H1 (cell line): ENCODE measurements at regions not wholly inside any gene's neighbourhood (a gene's known extent, or its start where the extent isn't known, plus 50 kb on each side); places are given as distances from the start of the nearest gene placed in this dataset.

Experiments
- CTCF ChIA-PET: fragments of 300-600 bp; sonication (Branson Sonifier 250); formaldehyde crosslinking; loops from one replicate; lab custom pipeline; 2021; ENCODE audit not compliant: partially characterized antibody; lab: Charles Lee
- POLR2A ChIA-PET: fragments of 300-600 bp; sonication (Branson Sonifier 250); formaldehyde crosslinking; loops from one replicate; lab custom pipeline; 2021; ENCODE audit warnings: inconsistent platforms; ENCODE audit not compliant: partially characterized antibody; lab: Charles Lee
- DNase-seq, 2 experiments: peaks; one replicate each; pipeline versions ENCODE4 v3.0.0 to v3.0.0-alpha.2; 2010 to 2022; ENCODE audit warnings: low spot score in 2 of 2, low read depth in 1 of 2, mixed read lengths in 1 of 2
- FAIRE-seq: peaks from 2 replicates; lab custom pipeline; 2011; peaks lifted over from hg19 to GRCh38; lab: Jason Lieb, UNC
- H2AFZ ChIP-seq: 2 replicates; pipeline ENCODE4 v1.8.1; 2012; ENCODE audit warnings: low read length, inconsistent platforms
- H2AK5ac ChIP-seq: 2 replicates; pipeline ENCODE4 v1.6.1; 2013; ENCODE audit warnings: low read depth, low read length
- H2BK120ac ChIP-seq: replicated peaks from 2 replicates; pipeline ENCODE3; 2013; ENCODE audit warnings: low read depth, low read length, inconsistent platforms
- H2BK12ac ChIP-seq: 2 replicates; pipeline ENCODE4 v1.6.1; 2013; ENCODE audit warnings: low read depth, low read length
- H2BK15ac ChIP-seq: 2 replicates; pipeline ENCODE4 v1.6.1; 2013; ENCODE audit warnings: low read length
- H2BK20ac ChIP-seq: 2 replicates; pipeline ENCODE4 v1.6.1; 2013; ENCODE audit warnings: low read length
- H2BK5ac ChIP-seq: 2 replicates; pipeline ENCODE4 v1.6.1; 2013; ENCODE audit warnings: low read depth, low read length
- H3K14ac ChIP-seq: 2 replicates; pipeline ENCODE4 v1.6.1; 2013; ENCODE audit warnings: inconsistent platforms; ENCODE audit not compliant: insufficient read length
- H3K18ac ChIP-seq: 2 replicates; pipeline ENCODE4 v1.6.1; 2013; ENCODE audit warnings: low read length; ENCODE audit errors: extremely low read depth
- H3K23ac ChIP-seq: 2 replicates; pipeline ENCODE4 v1.6.1; 2013; ENCODE audit warnings: inconsistent platforms; ENCODE audit not compliant: insufficient read length
- H3K23me2 ChIP-seq: 2 replicates; pipeline ENCODE4 v1.6.1; 2013; ENCODE audit warnings: low read depth, low read length
- H3K27ac ChIP-seq: 2 replicates; pipeline ENCODE4 v1.6.1; 2011; ENCODE audit warnings: low read depth, low read length, inconsistent platforms
- H3K27me3 ChIP-seq, 4 experiments: replicated peaks in 1 of 4; 1 replicate in 1 of 4; 2 replicates in 3 of 4; pipeline versions ENCODE4 v1.6.1 to v1.8.1; 2011 to 2013; ENCODE audit warnings: low read length in 3 of 4, mild to moderate bottlenecking in 3 of 4, inconsistent platforms in 2 of 4, mixed read lengths in 2 of 4, moderate library complexity in 1 of 4; ENCODE audit not compliant: control insufficient read depth in 3 of 4, insufficient read depth in 3 of 4; ENCODE audit errors: extremely low read depth in 1 of 4
- H3K36me3 ChIP-seq, 4 experiments: 2 replicates each; pipeline versions ENCODE4 v1.6.1 to v1.8.1; 2011 to 2013; ENCODE audit warnings: mild to moderate bottlenecking in 4 of 4, low read length in 3 of 4, moderate library complexity in 2 of 4, control low read depth in 1 of 4, inconsistent platforms in 1 of 4; ENCODE audit not compliant: insufficient read depth in 4 of 4, control insufficient read depth in 2 of 4
- H3K4ac ChIP-seq: replicated peaks from 2 replicates; pipeline ENCODE3; 2013; ENCODE audit warnings: low read length, low read depth, mixed read lengths, inconsistent platforms; ENCODE audit not compliant: insufficient read length
- H3K4me1 ChIP-seq, 4 experiments: replicated peaks in 1 of 4; 1 replicate in 1 of 4; 2 replicates in 3 of 4; pipeline versions ENCODE4 v1.6.1 to v1.8.1; 2011 to 2013; ENCODE audit warnings: low read length in 3 of 4, inconsistent platforms in 2 of 4, mixed read lengths in 1 of 4; ENCODE audit not compliant: insufficient read depth in 4 of 4, control insufficient read depth in 3 of 4
- H3K4me2 ChIP-seq, 2 experiments: 2 replicates each; pipeline versions ENCODE4 v1.6.1 to v1.8.1; 2011 to 2013; ENCODE audit warnings: low read depth in 2 of 2, low read length in 2 of 2, control low read depth in 1 of 2, inconsistent platforms in 1 of 2, mild to moderate bottlenecking in 1 of 2; ENCODE audit not compliant: insufficient read depth in 1 of 2
- H3K4me3 ChIP-seq, 4 experiments: fragments of 200-600, 300-600 bp in 1 of 4; sonication (generic), shearing (Covaris generic), sonication (Bioruptor Twin) in 1 of 4; 2 replicates each; pipeline versions ENCODE4 v1.5.1 to v1.8.1; 2011 to 2016; ENCODE audit warnings: low read length in 4 of 4, low read depth in 3 of 4, control low read depth in 2 of 4, inconsistent platforms in 2 of 4, mild to moderate bottlenecking in 2 of 4, mixed read lengths in 1 of 4, moderate library complexity in 1 of 4; ENCODE audit not compliant: insufficient read depth in 2 of 4; ENCODE audit errors: extremely low read depth in 1 of 4
- H3K56ac ChIP-seq: replicated peaks from 2 replicates; pipeline ENCODE3; 2013; ENCODE audit warnings: low read depth, mild to moderate bottlenecking, mixed read lengths, low read length, inconsistent platforms; ENCODE audit not compliant: insufficient read length
- H3K79me1 ChIP-seq: 2 replicates; pipeline ENCODE4 v1.6.1; 2013; ENCODE audit warnings: low read depth, low read length, control low read depth
- H3K79me2 ChIP-seq, 2 experiments: 2 replicates each; pipeline versions ENCODE4 v1.6.1 to v1.8.1; 2012 to 2013; ENCODE audit warnings: low read length in 2 of 2, mild to moderate bottlenecking in 2 of 2, inconsistent platforms in 1 of 2; ENCODE audit not compliant: insufficient read depth in 2 of 2, control insufficient read depth in 1 of 2
- H3K9ac ChIP-seq, 4 experiments: replicated peaks in 1 of 4; 1 replicate in 1 of 4; 2 replicates in 3 of 4; pipeline versions ENCODE4 v1.6.1 to v1.8.1; 2011 to 2013; ENCODE audit warnings: low read depth in 3 of 4, low read length in 3 of 4, control low read depth in 2 of 4, mild to moderate bottlenecking in 2 of 4, moderate library complexity in 2 of 4, inconsistent platforms in 1 of 4; ENCODE audit errors: extremely low read depth in 1 of 4
- H3K9me3 ChIP-seq, 2 experiments: 2 replicates each; pipeline versions ENCODE4 v1.6.1 to v1.8.1; 2012 to 2013; ENCODE audit warnings: mild to moderate bottlenecking in 2 of 2, moderate library complexity in 2 of 2, control low read depth in 1 of 2, inconsistent platforms in 1 of 2, low read depth in 1 of 2, low read length in 1 of 2, mixed read lengths in 1 of 2; ENCODE audit not compliant: insufficient read depth in 2 of 2
- H4K20me1 ChIP-seq, 2 experiments: replicated peaks in 1 of 2; 2 replicates each; pipeline versions ENCODE3 to v1.8.1; 2011 to 2013; ENCODE audit warnings: inconsistent platforms in 2 of 2, low read length in 2 of 2, mild to moderate bottlenecking in 1 of 2; ENCODE audit not compliant: insufficient read depth in 2 of 2, control insufficient read depth in 1 of 2
- H4K5ac ChIP-seq: 2 replicates; pipeline ENCODE4 v1.6.1; 2013; ENCODE audit warnings: low read length, low read depth, mixed read lengths, inconsistent platforms; ENCODE audit not compliant: insufficient read length
- H4K8ac ChIP-seq: 2 replicates; pipeline ENCODE4 v1.8.0; 2013; ENCODE audit warnings: mild to moderate bottlenecking, moderate library complexity, low read length, inconsistent platforms; ENCODE audit not compliant: insufficient read depth; ENCODE audit errors: extremely low read depth
- H4K91ac ChIP-seq: replicated peaks from 2 replicates; pipeline ENCODE3; 2013; ENCODE audit warnings: low read length, mixed read lengths, inconsistent platforms; ENCODE audit not compliant: insufficient read length
- ASH2L ChIP-seq: fragments of 200-600, 300-600 bp; sonication (generic); IDR thresholded peaks from one replicate; pipeline ENCODE4 v1.7.1; 2017; ENCODE audit warnings: low read length
- ATF2 ChIP-seq: IDR thresholded peaks from 2 replicates; pipeline ENCODE4 v1.6.1; 2012; ENCODE audit warnings: low read length, inconsistent platforms
- CHD2 ChIP-seq: IDR thresholded peaks from 2 replicates; pipeline ENCODE4 v1.6.1; 2012; ENCODE audit warnings: low read length, improper control_type of control experiment
- EGR1 ChIP-seq: IDR thresholded peaks from 2 replicates; pipeline ENCODE4 v1.6.1; 2011; ENCODE audit warnings: low read depth, low read length, borderline replicate concordance
- EZH2 ChIP-seq: fragments of 200-600 bp; sonication (generic); IDR thresholded peaks from 2 replicates; pipeline ENCODE4 v1.7.1; 2012; ENCODE audit warnings: low read depth, mild to moderate bottlenecking, moderate library complexity, low read length, inconsistent platforms; ENCODE audit not compliant: severe bottlenecking
- FOSL1 ChIP-seq: IDR thresholded peaks from 2 replicates; pipeline ENCODE4 v1.6.1; 2011; ENCODE audit warnings: mild to moderate bottlenecking, low read depth, low read length, moderate library complexity; ENCODE audit not compliant: insufficient read depth
- GTF2F1 ChIP-seq: IDR thresholded peaks from 2 replicates; pipeline ENCODE4 v1.6.1; 2012; ENCODE audit warnings: low read depth, low read length, improper control_type of control experiment, borderline replicate concordance
- KDM4A ChIP-seq: IDR thresholded peaks from one replicate; pipeline ENCODE4 v1.7.1; 2012; ENCODE audit warnings: low read depth, mild to moderate bottlenecking, moderate library complexity, low read length, inconsistent platforms; ENCODE audit not compliant: severe bottlenecking
- NANOG ChIP-seq: IDR thresholded peaks from 2 replicates; pipeline ENCODE4 v1.6.1; 2011; ENCODE audit warnings: low read length, low read depth, mild to moderate bottlenecking, inconsistent platforms; ENCODE audit not compliant: insufficient read depth, poor library complexity, severe bottlenecking
- NRF1 ChIP-seq: IDR thresholded peaks from 2 replicates; pipeline ENCODE4 v1.6.1; 2011; ENCODE audit warnings: mild to moderate bottlenecking, low read depth, low read length, improper control_type of control experiment
- RBBP5 ChIP-seq: IDR thresholded peaks from 2 replicates; pipeline ENCODE4 v1.7.1; 2012; ENCODE audit warnings: low read depth, mild to moderate bottlenecking, inconsistent platforms, low read length, moderate library complexity, borderline replicate concordance
- TAF1 ChIP-seq: IDR thresholded peaks from 2 replicates; pipeline ENCODE4 v1.6.1; 2011; ENCODE audit warnings: mild to moderate bottlenecking, low read depth, low read length
- TAF7 ChIP-seq: optimal IDR thresholded peaks from 2 replicates; pipeline ENCODE3; 2011; ENCODE audit warnings: low read depth, mild to moderate bottlenecking, inconsistent platforms, low read length, moderate library complexity, borderline replicate concordance
- TBP ChIP-seq: IDR thresholded peaks from 2 replicates; pipeline ENCODE4 v1.6.1; 2011; ENCODE audit warnings: low read depth, low read length, improper control_type of control experiment
- YY1 ChIP-seq: IDR thresholded peaks from 2 replicates; pipeline ENCODE4 v1.6.1; 2011; ENCODE audit warnings: low read depth, mild to moderate bottlenecking, low read length

DNA sequence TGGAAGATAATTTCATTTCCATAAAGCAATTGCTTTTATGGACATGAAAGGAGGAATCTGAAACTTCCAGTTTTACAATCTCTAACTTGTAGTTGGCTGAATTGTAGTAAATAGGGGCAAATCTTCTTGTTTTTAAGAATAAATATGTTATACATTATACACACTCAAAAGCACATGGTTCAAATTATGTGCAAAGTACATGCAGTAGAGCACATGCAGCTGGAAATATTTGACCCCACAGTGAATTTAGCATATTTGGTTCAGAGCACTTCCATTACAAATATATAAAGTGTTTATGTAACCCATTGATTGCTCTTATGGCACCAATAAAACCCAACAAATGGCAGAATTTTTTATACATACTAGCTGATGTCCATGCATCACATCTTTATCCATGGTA is 180.5 kb downstream of the IRS2 start:
- H2BK15ac ChIP-seq, result no peak overlapping the region
- no peak overlapping the region for H3K23ac ChIP-seq
- H2AFZ ChIP-seq, result no peak overlapping the region
- no peak overlapping the region for H2BK20ac ChIP-seq
- H4K91ac ChIP-seq, result no peak overlapping the region
- H3K56ac ChIP-seq, result no peak overlapping the region
- no peak overlapping the region for H2BK5ac ChIP-seq
- FAIRE-seq, result no peak
- no peak overlapping the region for H3K27ac ChIP-seq
- no peak for DNase-seq
- H3K14ac ChIP-seq, result no peak overlapping the region
- POLR2A ChIA-PET, result no interaction called here
- H3K9ac ChIP-seq, result no peak overlapping the region
- H3K27me3 ChIP-seq, result no peaks in the 10 kb centered on the region
- H3K79me1 ChIP-seq, result no peaks in the 10 kb centered on the region
- H3K4me3 ChIP-seq, result no peak overlapping the region
- no peaks in the 10 kb centered on the region for H4K20me1 ChIP-seq
- H3K9me3 ChIP-seq, result no peaks in the 10 kb centered on the region
- no peak overlapping the region for H3K4me2 ChIP-seq
- no peaks in the 10 kb centered on the region for H3K36me3 ChIP-seq
- H3K23me2 ChIP-seq, result no peaks in the 10 kb centered on the region
- no peak overlapping the region for H4K5ac ChIP-seq
- H4K8ac ChIP-seq, result no peak overlapping the region
- H2AK5ac ChIP-seq, result no peak overlapping the region
- no peaks in the 10 kb centered on the region; a peak in 1 of 7 replicates for H3K4me1 ChIP-seq
- H3K4ac ChIP-seq, result no peak overlapping the region
- H3K18ac ChIP-seq, result no peak overlapping the region
- CTCF ChIA-PET, result interaction anchor here (1.2 kb wide), 1 partner anchor 12 kb away, joined by 3 read pairs; no protein-coding TSS in a partner anchor
- H3K79me2 ChIP-seq, result no peaks in the 10 kb centered on the region
- H2BK12ac ChIP-seq, result no peak overlapping the region
- H2BK120ac ChIP-seq, result no peak overlapping the region
- TF ChIP-seq TAF1 (no peak), EGR1 (no peak), RBBP5 (no peak), ASH2L (no peak), EZH2 (no peak), TAF7 (no peak), CHD2 (no peak), NANOG (no peak), KDM4A (no peak), FOSL1 (no peak), ATF2 (no peak), NRF1 (no peak), YY1 (no peak), TBP (no peak), GTF2F1 (no peak)
